ENCODE measurements at regions not wholly inside any gene's neighbourhood (a gene's known extent, or its start where the extent isn't known, plus 50 kb on each side); places are given as distances from the start of the nearest gene placed in this dataset.

DNA sequence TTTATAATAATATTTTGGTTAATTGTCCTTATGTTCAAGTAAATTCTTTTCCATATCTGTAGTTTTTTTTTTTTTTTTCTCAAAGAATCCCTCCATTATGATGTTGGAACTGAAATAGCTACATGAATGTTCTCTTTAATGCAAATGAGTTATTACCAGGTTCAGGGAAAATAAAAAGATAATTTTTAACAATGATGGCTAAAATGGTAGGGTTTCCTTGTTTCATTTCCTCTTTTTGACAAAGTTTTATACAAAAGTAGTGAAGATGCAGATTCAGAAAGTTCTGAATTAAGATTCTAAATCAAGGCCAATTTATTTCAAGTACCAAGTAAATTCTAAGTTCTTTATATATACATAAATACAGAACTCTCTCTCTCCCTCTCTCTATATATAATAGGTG lies 779.0 kb upstream of the INTU start:
- H3K4me3 Mint-ChIP-seq = no peak overlapping the region
- H3K9me3 Mint-ChIP-seq = no peaks in the 10 kb centered on the region
- H3K36me3 Mint-ChIP-seq (ENCODE audit: low read depth) = no peaks in the 10 kb centered on the region
- no peak for DNase-seq (ENCODE audit: low read depth, low spot score)
- H3K4me1 Mint-ChIP-seq = no peaks in the 10 kb centered on the region
- H3K27me3 Mint-ChIP-seq (ENCODE audit: low read depth) = no peaks in the 10 kb centered on the region
- H3K27ac Mint-ChIP-seq (ENCODE audit: unreplicated experiment) = no peak overlapping the region
- TF ChIP-seq, protein P1, sequence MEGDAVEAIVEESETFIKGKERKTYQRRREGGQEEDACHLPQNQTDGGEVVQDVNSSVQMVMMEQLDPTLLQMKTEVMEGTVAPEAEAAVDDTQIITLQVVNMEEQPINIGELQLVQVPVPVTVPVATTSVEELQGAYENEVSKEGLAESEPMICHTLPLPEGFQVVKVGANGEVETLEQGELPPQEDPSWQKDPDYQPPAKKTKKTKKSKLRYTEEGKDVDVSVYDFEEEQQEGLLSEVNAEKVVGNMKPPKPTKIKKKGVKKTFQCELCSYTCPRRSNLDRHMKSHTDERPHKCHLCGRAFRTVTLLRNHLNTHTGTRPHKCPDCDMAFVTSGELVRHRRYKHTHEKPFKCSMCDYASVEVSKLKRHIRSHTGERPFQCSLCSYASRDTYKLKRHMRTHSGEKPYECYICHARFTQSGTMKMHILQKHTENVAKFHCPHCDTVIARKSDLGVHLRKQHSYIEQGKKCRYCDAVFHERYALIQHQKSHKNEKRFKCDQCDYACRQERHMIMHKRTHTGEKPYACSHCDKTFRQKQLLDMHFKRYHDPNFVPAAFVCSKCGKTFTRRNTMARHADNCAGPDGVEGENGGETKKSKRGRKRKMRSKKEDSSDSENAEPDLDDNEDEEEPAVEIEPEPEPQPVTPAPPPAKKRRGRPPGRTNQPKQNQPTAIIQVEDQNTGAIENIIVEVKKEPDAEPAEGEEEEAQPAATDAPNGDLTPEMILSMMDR (conservative IDR thresholded peaks at IDR 0.05) = no peak

DNA sequence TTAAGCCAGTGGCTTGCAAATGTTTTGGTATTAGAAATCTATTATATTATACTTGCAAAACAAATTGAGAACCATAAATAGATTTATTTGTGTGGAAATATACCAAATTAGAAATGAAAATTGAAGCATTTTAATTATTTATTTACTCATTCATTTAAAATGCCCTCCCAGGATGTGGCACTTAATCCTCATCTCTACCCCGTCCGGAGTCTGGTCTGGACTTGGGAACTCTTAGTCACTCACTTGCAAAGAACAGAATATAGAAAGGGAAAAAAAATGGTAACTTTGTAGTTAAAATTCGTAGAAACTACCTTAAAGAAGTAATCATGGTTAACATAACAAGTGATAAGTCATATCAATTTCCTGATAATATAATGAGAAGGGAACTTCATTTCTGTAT lies 775.9 kb upstream of the INTU start:
- Mint-ChIP-seq H3K4me3 (no peak overlapping the region), H3K27ac (ENCODE audit: unreplicated experiment) (no peak overlapping the region), H3K27me3 (ENCODE audit: low read depth) (no peaks in the 10 kb centered on the region), H3K36me3 (ENCODE audit: low read depth) (no peaks in the 10 kb centered on the region), H3K4me1 (no peaks in the 10 kb centered on the region), H3K9me3 (no peaks in the 10 kb centered on the region)
- DNase-seq (ENCODE audit: low read depth, low spot score) = no peak
- TF ChIP-seq, protein P1 (conservative IDR thresholded peaks at IDR 0.05) = no peak

DNA sequence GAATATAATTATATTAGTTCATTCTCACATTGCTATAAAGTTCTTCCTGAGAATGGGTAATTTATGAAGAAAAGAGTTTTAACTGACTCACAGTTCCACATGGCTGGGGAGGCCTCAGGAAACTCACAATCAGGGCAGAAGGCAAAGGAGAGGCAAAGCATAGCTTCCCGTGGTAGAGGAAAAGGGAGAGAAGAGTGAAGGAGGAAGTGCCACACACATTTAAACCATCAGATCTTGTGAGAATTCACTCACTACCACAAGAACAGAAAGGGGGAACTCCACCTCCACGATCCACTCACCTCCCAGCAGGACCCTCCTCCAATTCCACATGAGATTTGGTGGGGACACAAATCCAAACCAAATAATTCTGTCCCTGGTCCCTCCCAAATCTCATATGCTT lies 773.4 kb upstream of the INTU start:
- no peaks in the 10 kb centered on the region for H3K27me3 Mint-ChIP-seq (ENCODE audit: low read depth)
- no peak overlapping the region for H3K4me3 Mint-ChIP-seq
- TF ChIP-seq, protein P1 (conservative IDR thresholded peaks at IDR 0.05) = no peak
- peaks cover 3% of the 10 kb centered on the region for H3K9me3 Mint-ChIP-seq
- H3K4me1 Mint-ChIP-seq = no peaks in the 10 kb centered on the region
- H3K36me3 Mint-ChIP-seq (ENCODE audit: low read depth) = peaks cover 3% of the 10 kb centered on the region
- no peak overlapping the region for H3K27ac Mint-ChIP-seq (ENCODE audit: unreplicated experiment)
- no peak for DNase-seq (ENCODE audit: low read depth, low spot score)

DNA sequence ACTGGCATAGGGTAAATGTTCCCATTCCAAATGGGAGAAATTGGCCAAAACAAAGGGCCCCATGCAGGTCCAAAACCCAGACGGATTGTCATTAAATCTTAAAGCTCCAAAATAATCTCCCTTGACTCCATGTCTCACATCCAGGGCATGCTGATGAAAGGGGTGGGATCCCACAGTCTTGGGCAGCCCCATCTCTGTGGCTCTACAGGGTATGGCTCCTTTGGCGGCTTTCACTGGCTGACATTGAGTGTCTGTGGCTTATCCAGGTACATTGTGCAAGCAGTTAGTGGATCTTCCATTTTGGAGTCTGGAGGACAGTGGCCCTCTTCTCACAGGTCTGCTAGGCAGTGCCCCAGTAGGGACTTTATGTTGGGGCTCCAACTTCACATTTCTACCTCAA lies 772.9 kb upstream of the INTU start:
- peaks cover 3% of the 10 kb centered on the region for H3K9me3 Mint-ChIP-seq
- H3K4me3 Mint-ChIP-seq = no peak overlapping the region
- H3K27me3 Mint-ChIP-seq (ENCODE audit: low read depth) = no peaks in the 10 kb centered on the region
- no peak for DNase-seq (ENCODE audit: low read depth, low spot score)
- TF ChIP-seq, protein P1 (conservative IDR thresholded peaks at IDR 0.05) = no peak
- H3K4me1 Mint-ChIP-seq = no peaks in the 10 kb centered on the region
- H3K36me3 Mint-ChIP-seq (ENCODE audit: low read depth) = peaks cover 3% of the 10 kb centered on the region
- H3K27ac Mint-ChIP-seq (ENCODE audit: unreplicated experiment) = no peak overlapping the region

DNA sequence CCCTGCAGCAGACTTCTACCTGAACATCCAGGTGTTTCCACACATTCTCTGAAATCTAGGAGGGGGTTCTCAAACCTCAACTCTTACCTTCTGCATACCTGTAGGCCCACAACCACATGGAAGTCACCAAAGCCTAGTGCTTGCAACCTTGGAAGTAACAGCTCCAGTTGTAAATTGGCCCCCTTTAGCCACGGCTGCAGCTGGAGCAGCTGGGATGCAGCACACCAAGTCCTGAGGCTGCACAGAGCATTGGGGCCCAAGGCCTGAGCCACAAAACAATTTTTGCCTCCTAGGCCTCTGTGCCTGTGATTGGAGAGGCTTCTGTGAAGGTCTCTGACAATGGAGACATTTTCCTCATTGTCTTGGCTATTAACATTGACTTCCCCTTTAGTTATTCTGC lies 772.4 kb upstream of the INTU start:
- Mint-ChIP-seq H3K36me3 (ENCODE audit: low read depth) (peaks cover 3% of the 10 kb centered on the region), H3K4me1 (no peaks in the 10 kb centered on the region), H3K27ac (ENCODE audit: unreplicated experiment) (no peak overlapping the region), H3K27me3 (ENCODE audit: low read depth) (no peaks in the 10 kb centered on the region), H3K9me3 (peaks cover 3% of the 10 kb centered on the region), H3K4me3 (no peak overlapping the region)
- TF ChIP-seq, protein P1 (conservative IDR thresholded peaks at IDR 0.05) = no peak
- DNase-seq (ENCODE audit: low read depth, low spot score) = no peak

DNA sequence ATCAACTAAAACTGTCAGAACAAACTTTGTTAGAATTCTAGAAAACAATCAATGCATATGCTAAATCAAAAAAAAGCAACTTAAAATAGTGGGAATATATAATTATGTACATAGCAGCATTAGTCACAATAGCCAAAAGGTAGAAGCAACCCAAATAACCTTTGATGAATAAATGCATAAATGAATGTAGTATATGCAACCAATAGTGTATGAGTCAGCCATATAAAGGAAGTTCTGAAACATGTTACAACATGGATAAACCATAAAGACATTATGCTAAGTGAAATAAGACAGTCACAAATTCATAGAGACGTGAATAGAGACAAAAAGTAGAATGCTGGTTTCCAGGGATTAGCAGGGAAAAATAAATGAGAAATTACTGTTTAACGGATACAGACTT lies 762.8 kb upstream of the INTU start:
- Mint-ChIP-seq H3K9me3 (peaks cover 25% of the 10 kb centered on the region), H3K36me3 (ENCODE audit: low read depth) (peaks cover 22% of the 10 kb centered on the region), H3K27ac (ENCODE audit: unreplicated experiment) (no peak overlapping the region), H3K4me3 (no peak overlapping the region), H3K4me1 (no peaks in the 10 kb centered on the region), H3K27me3 (ENCODE audit: low read depth) (no peaks in the 10 kb centered on the region)
- TF ChIP-seq, protein P1 (conservative IDR thresholded peaks at IDR 0.05) = no peak
- DNase-seq (ENCODE audit: low read depth, low spot score) = no peak

Measured in neural crest cell (in vitro differentiated cells).